ENCODE measurements at regions not wholly inside any gene's neighbourhood (a gene's known extent, or its start where the extent isn't known, plus 50 kb on each side); places are given as distances from the start of the nearest gene placed in this dataset.

GRCh38 chr7:126166645-126167044, 1086.1 kb downstream of the GRM8 start:
- TF ChIP-seq CTCF (IDR thresholded peaks at IDR 0.05) (no peak), POLR2A (IDR thresholded peaks at IDR 0.05) (no peak)
